ENCODE measurements at regions not wholly inside any gene's neighbourhood (a gene's known extent, or its start where the extent isn't known, plus 50 kb on each side); places are given as distances from the start of the nearest gene placed in this dataset.

DNA sequence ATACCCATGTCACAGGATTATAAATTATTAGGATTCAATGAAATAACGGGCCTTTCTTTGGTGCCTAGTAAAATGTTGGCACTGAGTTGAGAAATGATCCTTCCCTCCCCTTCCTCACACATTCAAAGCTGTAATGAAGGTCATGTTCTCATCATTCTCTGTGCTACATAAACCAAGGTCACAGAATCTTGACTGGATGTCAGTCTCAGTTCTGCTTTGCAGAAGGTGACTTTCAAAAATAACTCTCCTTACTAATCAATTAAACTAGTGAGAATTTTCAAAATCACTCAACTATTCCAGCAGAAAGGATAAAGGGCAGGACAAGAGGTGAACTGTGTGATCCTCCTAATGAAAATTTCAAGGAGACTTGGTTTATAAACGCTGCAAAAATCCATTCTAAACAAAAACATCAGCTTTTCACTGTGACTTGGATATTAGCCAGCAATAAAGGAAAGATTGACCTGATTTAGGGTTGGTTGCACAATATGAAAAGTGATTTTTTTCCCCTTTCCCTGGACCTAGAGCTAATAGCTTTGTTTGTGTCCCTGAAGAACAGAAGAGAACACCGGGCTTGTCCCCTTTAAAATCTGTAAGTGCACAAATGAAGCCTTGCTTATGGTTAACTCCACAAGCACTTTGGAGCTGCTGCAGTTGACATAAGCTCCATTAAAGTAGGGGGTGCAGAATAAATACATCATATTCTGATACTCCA is 120.1 kb downstream of the SEC16B start:
- no peak for TF ChIP-seq EZH2phosphoT487 (IDR thresholded peaks at IDR 0.05; ENCODE audit: borderline replicate concordance)
- TF ChIP-seq, protein P1, sequence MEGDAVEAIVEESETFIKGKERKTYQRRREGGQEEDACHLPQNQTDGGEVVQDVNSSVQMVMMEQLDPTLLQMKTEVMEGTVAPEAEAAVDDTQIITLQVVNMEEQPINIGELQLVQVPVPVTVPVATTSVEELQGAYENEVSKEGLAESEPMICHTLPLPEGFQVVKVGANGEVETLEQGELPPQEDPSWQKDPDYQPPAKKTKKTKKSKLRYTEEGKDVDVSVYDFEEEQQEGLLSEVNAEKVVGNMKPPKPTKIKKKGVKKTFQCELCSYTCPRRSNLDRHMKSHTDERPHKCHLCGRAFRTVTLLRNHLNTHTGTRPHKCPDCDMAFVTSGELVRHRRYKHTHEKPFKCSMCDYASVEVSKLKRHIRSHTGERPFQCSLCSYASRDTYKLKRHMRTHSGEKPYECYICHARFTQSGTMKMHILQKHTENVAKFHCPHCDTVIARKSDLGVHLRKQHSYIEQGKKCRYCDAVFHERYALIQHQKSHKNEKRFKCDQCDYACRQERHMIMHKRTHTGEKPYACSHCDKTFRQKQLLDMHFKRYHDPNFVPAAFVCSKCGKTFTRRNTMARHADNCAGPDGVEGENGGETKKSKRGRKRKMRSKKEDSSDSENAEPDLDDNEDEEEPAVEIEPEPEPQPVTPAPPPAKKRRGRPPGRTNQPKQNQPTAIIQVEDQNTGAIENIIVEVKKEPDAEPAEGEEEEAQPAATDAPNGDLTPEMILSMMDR (conservative IDR thresholded peaks at IDR 0.05; ENCODE audit: low read length) = no peak
- H3K9me3 ChIP-seq (ENCODE audit: insufficient read depth, low read depth, low read length) = no peaks in the 10 kb centered on the region; the same call in 1 of the 2 replicates
- H2AFZ ChIP-seq (ENCODE audit: low read length) = no peak overlapping the region
- no peaks in the 10 kb centered on the region for H3K27me3 ChIP-seq (ENCODE audit: insufficient read depth, low read length, poor library complexity, severe bottlenecking)
- H3F3A ChIP-seq (ENCODE audit: low read depth) = no peaks in the 10 kb centered on the region
- no peaks in the 10 kb centered on the region for H3K79me2 ChIP-seq (ENCODE audit: insufficient read depth, low read length)
- H3K9ac ChIP-seq (ENCODE audit: low read depth, low read length, poor library complexity, severe bottlenecking) = no peak overlapping the region
- H4K20me1 ChIP-seq (ENCODE audit: insufficient read depth, low read length, poor library complexity, severe bottlenecking) = no peaks in the 10 kb centered on the region
- no peak overlapping the region for H3K4me3 ChIP-seq (ENCODE audit: low read length, poor library complexity, severe bottlenecking)
- H3K36me3 ChIP-seq (ENCODE audit: insufficient read depth, low read length) = no peaks in the 10 kb centered on the region
- no peaks in the 10 kb centered on the region for H3K4me1 ChIP-seq (ENCODE audit: insufficient read depth, low read length, poor library complexity, severe bottlenecking)
- no peaks in the 10 kb centered on the region for H3K9me2 ChIP-seq (replicated peaks; ENCODE audit: low read depth, low read length)
- H3K4me2 ChIP-seq (ENCODE audit: low read depth, low read length, poor library complexity, severe bottlenecking) = no peak overlapping the region

DNA sequence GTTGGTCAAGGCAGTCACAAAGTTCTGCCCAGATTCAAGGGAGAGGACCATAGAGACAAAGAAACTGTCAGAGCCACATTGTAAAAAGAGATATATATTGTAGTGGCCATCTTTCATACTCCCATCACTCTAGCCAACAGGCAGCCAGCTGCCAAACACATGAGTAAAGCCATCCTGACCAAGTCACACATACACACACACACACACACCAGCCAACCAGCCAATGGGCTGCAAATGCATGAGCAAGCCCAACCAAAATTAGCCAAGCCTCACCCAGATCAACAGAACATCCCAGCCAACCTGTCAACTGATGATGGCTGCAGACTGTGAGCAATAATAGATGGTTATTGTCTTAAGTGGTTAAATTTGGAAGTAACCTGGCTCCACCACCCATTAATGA is 120.7 kb downstream of the SEC16B start:
- no peak for TF ChIP-seq EZH2phosphoT487 (IDR thresholded peaks at IDR 0.05; ENCODE audit: borderline replicate concordance)
- TF ChIP-seq, protein P1 (conservative IDR thresholded peaks at IDR 0.05; ENCODE audit: low read length) = no peak
- no peaks in the 10 kb centered on the region for H3K79me2 ChIP-seq (ENCODE audit: insufficient read depth, low read length)
- no peak overlapping the region for H3K9ac ChIP-seq (ENCODE audit: low read depth, low read length, poor library complexity, severe bottlenecking)
- H3F3A ChIP-seq (ENCODE audit: low read depth) = no peaks in the 10 kb centered on the region
- H3K4me1 ChIP-seq (ENCODE audit: insufficient read depth, low read length, poor library complexity, severe bottlenecking) = no peaks in the 10 kb centered on the region
- no peaks in the 10 kb centered on the region for H3K9me2 ChIP-seq (replicated peaks; ENCODE audit: low read depth, low read length)
- no peaks in the 10 kb centered on the region for H4K20me1 ChIP-seq (ENCODE audit: insufficient read depth, low read length, poor library complexity, severe bottlenecking)
- H3K9me3 ChIP-seq (ENCODE audit: insufficient read depth, low read depth, low read length) = no peaks in the 10 kb centered on the region
- no peaks in the 10 kb centered on the region for H3K36me3 ChIP-seq (ENCODE audit: insufficient read depth, low read length)
- no peak overlapping the region for H2AFZ ChIP-seq (ENCODE audit: low read length)
- H3K4me3 ChIP-seq (ENCODE audit: low read length, poor library complexity, severe bottlenecking) = no peak overlapping the region
- no peak overlapping the region for H3K4me2 ChIP-seq (ENCODE audit: low read depth, low read length, poor library complexity, severe bottlenecking)
- H3K27me3 ChIP-seq (ENCODE audit: insufficient read depth, low read length, poor library complexity, severe bottlenecking) = no peaks in the 10 kb centered on the region

DNA sequence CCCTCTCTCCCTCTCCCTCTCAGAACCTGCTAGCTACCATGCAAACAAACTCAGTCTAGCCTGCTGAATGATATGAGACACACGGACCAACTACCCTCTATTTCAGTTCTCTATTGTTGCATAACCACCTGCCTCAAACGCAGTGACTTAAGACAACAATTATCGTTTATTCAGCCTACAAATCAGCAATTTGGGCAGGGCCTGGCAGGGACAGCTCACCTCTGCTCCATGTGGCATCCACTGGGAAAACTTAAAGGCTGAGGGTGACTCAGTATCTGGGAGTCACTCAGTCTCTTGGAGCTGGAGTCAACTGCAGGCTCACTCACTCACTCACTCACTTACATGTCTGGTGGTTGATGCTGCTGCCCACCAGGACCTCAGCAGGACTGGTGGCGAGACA is 121.3 kb downstream of the SEC16B start:
- H3K9ac ChIP-seq (ENCODE audit: low read depth, low read length, poor library complexity, severe bottlenecking) = no peak overlapping the region
- no peaks in the 10 kb centered on the region for H3K27me3 ChIP-seq (ENCODE audit: insufficient read depth, low read length, poor library complexity, severe bottlenecking)
- TF ChIP-seq, protein P1 (conservative IDR thresholded peaks at IDR 0.05; ENCODE audit: low read length) = no peak
- TF ChIP-seq EZH2phosphoT487 (IDR thresholded peaks at IDR 0.05; ENCODE audit: borderline replicate concordance) = no peak

More for the DNA sequence above, 121.3 kb downstream of the SEC16B start:
- no peak overlapping the region for H3K4me2 ChIP-seq (ENCODE audit: low read depth, low read length, poor library complexity, severe bottlenecking)
- H2AFZ ChIP-seq (ENCODE audit: low read length) = no peak overlapping the region
- no peaks in the 10 kb centered on the region for H3K4me1 ChIP-seq (ENCODE audit: insufficient read depth, low read length, poor library complexity, severe bottlenecking)
- H4K20me1 ChIP-seq (ENCODE audit: insufficient read depth, low read length, poor library complexity, severe bottlenecking) = no peaks in the 10 kb centered on the region
- H3K36me3 ChIP-seq (ENCODE audit: insufficient read depth, low read length) = no peaks in the 10 kb centered on the region
- no peaks in the 10 kb centered on the region for H3K9me3 ChIP-seq (ENCODE audit: insufficient read depth, low read depth, low read length)
- H3K4me3 ChIP-seq (ENCODE audit: low read length, poor library complexity, severe bottlenecking) = no peak overlapping the region
- H3F3A ChIP-seq (ENCODE audit: low read depth) = no peaks in the 10 kb centered on the region
- no peaks in the 10 kb centered on the region for H3K9me2 ChIP-seq (replicated peaks; ENCODE audit: low read depth, low read length)
- no peaks in the 10 kb centered on the region for H3K79me2 ChIP-seq (ENCODE audit: insufficient read depth, low read length)
